HuH-7.5 (cell line): ENCODE measurements at regions not wholly inside any gene's neighbourhood (a gene's known extent, or its start where the extent isn't known, plus 50 kb on each side); places are given as distances from the start of the nearest gene placed in this dataset.
"Not testable (repeated sequence)": the region's sequence is repeated elsewhere in the genome, so short reads cannot be mapped to it uniquely, and the experiment has no call there.

Experiments used
- DNase-seq: peaks from one replicate; pipeline ENCODE4 v3.0.0; 2011; ENCODE audit warnings: low spot score

DNA sequence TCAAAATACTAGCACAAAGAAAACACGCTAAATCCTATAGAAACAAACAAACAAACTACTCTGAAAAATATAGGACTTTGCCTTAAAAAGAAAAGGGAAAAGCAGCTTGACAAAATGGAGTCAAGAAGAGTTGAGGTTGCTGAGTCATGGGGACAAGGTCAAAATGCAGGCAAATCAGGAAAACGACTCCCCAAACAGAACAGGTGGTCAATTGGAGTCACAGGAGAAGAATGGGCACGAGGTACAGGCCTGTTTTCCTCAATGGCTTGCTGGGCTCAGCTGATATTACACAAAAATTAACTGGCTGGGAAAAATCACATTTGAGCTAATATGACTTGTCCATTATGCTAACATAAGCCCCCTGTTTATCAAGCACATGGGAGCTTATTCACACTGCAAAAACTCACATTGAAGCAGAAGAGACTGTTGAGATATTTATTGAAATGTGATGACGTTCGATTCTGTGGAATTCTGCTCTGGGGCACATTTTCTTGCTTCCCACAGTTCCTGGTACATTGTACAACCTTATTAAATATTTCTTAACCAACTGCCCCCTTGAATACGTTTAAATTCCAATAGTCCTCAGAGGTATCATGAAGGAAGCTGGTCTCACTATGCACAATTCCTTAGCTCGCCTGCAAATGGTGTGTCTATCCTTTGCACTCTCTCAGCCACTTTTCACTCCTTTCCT is 1622.1 kb downstream of the STIM2 start:
- no peak for DNase-seq

DNA sequence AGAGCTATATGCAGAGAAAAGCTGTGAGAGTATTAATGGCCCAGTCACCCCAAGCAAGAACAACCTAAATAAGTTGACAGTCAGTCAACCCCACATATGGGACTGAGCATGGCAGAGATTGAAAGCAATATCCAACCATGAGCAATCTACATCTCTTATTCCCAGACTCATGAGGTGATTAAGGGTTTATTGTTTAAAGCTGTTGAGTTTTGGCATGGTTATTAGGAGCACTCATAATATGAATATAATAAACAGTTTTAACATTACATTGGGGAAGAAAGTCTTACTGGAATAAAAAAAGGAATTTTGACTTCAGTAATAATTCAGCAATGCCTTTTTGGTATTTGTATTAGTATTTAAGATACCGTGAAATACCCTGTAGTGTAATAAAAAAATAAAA is 1627.4 kb downstream of the STIM2 start:
- no peak for DNase-seq

DNA sequence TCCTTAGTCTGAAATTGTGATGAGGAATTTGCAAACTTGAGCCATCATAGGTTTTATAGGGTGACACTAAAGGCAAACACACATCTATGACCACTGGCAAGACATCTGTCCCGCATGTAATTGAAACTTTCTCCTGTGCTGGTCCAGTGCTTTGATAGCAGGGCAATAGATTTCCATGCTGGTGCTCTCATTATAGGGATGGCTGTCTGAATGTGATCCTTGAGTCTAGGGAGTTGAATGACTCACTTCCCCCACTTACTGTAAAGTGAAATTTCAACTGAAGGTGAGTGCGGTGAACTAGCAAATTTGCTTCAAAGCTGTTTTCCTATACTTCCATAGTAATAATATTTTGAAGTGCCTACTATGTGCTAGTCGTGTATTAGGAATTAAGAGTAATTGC is 1630.0 kb downstream of the STIM2 start:
- DNase-seq = no peak

DNA sequence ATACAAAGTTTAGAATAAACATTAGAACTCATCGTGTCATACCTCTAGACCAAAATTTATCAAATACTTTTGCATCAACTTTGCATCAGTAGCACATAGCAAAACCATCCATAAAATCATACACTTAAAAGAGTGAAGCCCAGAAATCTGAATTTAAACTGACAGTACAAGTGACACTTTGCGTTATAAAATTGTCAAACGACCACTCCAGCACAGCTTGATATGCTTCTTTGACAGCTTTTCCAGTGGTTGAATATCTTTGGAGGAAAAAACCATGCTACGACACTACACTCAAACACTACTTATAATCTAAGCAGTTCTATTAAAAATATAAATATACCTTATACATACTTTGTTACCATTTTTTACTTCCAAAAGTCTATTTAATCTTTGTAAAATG is 1644.4 kb downstream of the STIM2 start:
- DNase-seq = no peak

DNA sequence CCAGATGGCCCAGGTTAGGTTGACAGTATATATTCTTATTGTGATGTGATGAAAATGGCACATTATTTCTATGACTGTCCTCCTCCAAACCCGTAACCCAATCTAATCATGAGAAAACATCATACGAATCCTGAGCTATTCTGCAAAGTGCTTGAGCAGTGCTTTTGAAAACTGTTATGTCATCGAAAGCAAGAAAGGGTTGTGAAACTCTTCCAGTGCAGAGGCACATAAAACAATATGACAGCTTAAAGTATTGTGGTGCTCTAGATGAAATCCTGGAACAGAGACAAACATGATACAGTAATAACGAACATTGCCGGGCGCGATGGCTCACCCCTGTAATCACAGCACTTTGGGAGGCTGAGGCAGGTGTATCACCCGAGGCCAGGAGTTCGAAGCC is 1648.0 kb downstream of the STIM2 start:
- no peak for DNase-seq

DNA sequence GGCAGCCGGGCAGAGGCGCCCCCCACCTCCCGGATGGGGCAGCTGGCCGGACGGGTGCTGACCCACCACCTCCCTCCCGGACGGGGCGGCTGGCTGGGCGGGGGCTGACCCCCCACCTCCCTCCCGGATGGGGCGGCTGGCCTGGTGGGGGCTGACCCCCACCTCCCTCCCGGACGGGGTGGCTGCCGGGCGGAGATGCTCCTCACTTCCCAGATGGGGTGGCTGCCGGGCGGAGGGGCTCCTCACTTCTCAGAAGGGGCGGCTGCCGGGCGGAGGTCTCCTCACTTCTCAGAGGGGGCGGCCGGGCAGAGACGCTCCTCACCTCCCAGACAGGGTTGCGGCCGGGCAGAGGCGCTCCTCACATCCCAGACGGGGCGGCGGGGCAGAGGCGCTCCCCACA is 1654.1 kb downstream of the STIM2 start:
- not testable (repeated sequence) for DNase-seq

DNA sequence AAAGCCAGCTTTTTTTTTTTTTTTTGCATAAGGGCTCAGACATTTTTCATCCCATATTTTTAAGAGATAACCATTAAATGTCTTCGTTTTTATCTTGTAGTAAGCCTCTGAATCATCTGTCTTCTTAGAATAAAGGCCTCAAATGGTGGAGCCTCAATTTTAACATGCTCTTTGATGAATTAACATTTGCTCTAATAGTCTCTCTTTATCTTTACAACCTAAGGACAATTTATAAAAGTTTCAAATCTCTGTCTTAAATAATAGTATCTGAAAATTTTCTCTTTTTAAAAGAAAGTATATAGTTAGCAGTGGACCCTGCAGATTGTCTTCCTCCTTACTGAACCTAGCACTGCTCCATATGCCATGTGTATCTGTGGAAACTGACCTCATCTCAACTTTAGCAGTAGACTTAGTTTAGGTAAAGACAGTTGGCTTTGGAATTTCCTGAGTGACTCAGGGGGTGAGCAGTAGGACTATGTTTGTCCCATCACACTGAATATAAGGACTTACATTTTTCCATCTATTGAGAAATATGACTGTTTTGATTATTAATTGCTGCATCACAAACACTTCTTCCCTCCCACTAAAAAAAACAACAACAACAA is 1658.0 kb downstream of the STIM2 start:
- no peak for DNase-seq

DNA sequence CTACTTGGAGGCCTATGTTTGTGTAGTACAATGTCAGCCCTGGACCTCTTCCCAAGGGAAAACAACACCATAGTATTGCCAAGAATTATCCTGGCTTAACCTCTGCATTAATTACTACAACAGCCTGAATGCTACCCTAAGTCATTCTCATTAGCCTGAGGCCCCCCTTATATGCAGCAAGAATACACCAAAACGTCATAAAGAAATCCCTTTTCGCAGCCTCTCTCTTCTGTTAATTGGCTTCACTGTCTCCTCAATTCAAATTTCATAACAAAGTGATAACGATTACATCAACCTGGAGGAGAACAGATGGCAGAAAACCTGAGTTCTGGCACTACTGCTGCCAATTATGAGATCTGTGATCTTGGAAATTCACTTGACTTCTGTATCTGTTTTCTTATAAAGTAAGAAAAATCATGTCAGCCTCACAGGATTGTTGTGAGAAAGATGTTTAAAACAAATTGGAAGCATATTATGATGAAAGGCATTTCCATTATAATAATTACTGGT is 1663.1 kb downstream of the STIM2 start:
- no peak for DNase-seq

DNA sequence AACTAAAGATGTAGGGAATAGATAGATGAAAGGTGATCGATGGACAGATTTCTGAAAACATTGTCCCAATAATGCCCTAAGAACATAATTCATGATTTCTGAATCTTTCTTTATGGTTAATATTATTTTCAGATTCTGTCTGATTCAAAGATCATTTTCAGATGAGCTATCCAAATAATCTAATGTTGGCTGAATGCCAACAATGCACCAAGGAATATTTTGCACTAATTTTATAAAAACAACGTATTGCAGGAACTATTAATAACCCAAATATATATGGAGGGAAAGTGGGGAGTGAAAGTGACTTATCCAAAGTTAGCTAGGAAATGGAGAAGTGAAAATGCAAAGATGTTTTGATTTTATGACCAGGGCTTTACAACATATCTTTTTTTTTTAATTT is 1675.5 kb downstream of the STIM2 start:
- no peak for DNase-seq

DNA sequence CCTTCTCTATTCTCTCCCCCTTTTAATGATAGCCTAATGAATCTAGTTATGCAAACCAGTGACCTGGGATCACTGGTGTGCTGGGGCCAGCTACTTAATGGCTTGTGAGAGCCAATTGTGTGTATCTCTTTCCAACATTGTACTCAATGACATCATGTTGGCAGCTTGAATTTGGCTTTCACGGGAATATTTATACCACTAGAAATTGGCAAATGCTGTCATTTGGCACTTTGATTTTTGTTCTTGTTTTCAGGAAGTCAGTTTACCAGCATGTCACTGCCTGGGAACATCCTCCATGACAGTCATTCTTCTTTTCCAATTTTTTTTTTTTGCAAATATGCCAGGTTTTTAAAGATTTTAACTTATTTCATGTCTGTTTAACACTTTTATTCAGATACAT is 1685.3 kb downstream of the STIM2 start:
- DNase-seq = no peak

DNA sequence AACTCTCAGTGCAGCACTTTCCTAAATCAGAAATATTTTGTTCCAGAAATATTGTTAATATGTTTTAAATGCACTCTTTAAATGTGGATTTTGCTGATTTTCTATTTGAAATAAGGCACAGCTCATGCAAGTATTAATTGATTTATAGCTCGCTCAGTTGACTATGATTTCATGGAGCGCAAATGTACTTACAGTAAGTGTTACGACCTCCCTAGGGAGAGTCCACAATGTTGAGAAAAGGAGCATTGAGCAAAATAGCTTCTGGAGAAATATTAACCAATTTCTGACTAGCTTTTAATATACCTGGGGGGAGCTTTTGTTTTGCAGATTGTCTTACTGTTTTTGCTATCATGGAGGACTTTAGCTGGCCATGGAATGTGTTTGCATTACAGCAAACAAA is 1687.5 kb downstream of the STIM2 start:
- DNase-seq = no peak

DNA sequence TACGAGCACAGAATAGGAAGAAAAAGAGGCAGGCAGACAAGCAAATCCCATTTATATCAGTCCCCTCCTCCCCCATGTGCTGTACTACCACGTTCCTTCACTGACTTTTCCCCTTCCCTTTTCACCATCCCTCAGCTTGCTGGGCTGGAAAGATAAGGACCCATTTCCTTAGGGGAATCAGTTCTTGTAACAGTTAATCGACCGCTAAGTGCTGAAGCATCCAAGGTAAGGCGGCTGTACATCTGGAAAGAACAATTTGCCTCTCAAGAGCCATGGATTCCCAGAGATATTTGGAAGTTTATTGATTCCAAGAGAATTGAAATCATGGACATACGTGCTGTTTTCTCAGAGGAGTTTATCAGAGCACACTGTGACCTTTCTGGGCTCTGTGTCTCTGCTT is 1688.0 kb downstream of the STIM2 start:
- no peak for DNase-seq

DNA sequence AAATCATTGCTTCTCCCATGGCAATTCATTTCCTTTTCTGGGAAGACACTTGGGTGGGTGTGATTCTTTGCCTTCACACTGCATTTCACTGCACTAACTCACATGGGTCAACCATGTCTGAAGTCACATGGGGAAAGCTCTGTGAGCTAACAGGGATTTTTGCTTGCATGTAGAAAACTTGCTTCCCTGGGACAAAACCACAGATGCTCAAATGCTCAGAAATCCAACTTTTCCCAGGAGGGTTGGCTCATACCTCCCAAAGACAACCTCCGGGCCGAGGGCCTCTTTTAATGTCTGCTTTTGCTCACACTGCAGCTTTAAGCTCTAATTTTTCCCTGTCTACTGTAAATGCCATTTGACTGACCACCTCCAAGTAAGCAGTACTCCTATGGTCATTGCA is 1695.2 kb downstream of the STIM2 start:
- no peak for DNase-seq

DNA sequence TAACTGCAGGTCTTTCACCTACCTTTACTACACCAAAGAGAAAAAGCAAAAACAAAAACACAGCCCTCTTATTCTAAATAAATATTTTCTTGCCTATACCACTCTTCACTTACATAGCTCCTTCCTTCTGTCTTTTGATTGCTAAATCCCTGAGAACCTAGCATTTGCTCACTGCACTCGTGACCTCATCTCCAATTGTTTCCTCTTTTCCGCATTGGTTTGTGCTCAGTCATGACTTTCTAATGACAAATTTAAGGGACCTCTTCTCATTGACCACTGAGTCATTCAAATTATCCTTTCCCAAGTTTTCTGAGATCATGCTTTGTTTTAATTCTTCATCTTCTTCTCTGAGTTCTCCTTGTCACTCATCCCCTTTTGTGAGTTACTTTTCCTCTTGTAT is 1697.1 kb downstream of the STIM2 start:
- DNase-seq = no peak

DNA sequence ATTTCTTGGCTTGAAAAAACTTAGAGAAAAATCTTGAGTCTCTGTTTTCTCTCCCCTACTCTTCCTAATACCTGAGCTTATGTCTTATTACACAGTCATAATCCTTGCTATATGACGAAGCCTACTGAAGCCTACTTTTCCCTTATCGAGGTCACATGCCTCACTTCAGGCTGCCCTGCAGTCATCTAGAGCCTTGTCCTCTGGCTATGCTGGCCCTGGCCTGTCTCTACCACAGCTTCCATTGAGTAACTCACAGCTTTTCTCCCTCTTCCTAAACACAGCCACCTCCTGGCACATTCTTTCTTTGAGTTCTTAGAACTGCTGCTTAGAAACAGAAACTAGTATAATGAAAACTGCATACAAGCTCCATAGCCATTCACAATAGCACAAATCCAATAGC is 1698.3 kb downstream of the STIM2 start:
- DNase-seq = no peak

DNA sequence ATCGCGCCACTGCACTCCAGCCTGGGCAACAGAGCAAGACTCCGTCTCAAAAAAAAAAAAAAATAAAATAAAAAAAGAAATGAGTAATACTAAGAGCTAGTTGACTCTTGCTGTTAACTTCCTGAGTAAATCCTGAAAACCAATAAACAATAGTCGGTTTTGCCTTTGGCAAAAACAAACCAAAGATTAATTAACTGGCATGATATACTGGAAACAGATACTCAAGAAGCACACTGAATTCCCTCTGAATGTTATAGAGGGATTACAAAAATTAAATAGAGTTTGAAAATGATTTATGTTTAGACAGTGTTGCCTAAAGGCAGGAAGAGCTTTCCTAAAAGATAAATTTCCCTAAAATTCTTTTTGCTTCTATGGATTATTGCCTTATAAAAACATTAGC is 1702.3 kb downstream of the STIM2 start:
- no peak for DNase-seq

DNA sequence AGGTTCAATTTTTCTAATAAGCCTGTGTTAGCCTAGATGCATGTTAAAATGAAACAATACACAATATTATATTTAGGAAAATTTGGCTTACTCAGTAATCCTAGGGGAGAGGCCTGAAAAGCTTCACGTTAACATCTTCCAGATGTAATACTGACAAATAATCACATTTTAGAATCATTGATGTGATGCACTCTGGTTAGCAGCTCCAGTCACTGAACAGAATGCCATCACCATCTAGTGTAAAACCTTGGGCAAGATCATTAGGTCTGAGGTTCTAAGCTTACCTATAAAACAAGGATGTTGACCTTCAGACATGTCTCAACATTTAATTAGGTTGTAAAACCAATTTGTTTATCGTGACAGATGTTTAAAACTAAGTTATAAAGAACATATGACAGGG is 1704.8 kb downstream of the STIM2 start:
- DNase-seq = no peak

DNA sequence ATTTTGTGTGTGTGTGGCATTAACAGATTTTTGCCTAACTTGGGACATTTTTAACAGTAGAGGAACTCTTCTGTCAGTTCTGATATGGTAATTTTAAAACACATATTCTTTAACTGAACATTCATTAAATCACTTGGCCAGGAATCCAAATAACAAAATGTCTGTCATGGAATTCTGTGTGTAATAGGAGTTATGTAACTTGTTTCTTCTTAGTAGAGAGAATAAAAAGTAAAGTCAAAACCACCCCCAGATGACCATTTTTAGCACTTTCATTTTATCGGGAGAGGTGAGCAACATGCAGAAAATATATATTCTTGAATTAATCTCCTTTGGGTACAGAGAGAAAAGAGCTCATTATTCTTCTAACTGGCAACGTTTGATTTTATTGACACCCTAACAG is 1740.3 kb downstream of the STIM2 start:
- no peak for DNase-seq

DNA sequence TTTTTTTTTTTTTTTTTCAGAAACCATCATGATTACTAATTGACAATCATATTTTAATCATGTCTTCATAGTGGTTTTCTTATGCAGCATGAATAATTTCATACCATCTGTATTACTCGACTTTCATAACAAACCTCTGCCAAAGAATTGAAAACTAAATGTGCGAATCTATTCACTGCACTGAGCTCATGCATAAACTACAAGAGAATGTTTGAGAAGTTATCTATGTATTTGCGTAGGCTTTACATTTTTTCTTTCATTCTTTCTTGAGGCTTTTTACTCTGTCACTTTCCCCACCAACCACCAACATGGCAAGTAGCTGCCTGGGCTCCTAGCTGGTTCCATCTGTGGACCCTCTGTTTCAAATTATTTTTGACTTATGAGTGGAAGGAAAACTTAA is 1761.0 kb downstream of the STIM2 start:
- no peak for DNase-seq

DNA sequence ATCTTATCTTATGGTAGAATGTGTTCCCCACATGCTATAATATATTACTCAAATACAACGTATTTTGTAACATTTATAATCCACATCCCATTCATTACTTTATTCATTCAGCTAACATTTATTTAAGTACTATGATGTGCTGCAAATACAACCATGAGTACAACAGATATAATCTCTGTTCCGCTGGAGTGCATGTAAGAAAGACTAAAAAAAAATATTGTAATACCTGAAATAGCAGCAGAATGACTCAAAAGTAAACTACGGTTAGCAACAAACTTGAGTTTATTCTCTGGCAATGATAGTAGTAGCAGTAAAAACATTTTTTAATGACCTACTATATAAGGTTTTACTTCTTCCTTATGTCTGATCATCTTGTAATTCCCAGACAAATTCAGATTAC is 1776.3 kb downstream of the STIM2 start:
- no peak for DNase-seq

DNA sequence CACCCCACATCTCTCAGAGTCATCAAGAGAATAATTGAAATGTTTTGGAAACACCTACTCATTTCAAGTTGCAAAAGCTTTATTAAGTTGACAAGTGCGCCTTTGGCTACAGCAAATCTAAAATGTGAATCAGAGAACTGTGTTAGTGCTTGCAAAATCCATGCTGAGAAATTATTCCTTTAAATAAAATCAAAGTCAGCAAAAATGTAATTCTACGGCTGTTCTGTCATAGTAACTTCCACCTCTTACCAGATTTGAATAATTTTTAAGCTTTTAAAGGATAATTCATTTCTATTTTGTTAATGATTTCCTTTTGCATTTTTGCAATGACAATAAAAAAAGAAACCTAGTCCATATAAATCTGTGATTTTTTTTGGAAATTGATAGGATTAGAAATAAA is 1779.1 kb downstream of the STIM2 start:
- no peak for DNase-seq

DNA sequence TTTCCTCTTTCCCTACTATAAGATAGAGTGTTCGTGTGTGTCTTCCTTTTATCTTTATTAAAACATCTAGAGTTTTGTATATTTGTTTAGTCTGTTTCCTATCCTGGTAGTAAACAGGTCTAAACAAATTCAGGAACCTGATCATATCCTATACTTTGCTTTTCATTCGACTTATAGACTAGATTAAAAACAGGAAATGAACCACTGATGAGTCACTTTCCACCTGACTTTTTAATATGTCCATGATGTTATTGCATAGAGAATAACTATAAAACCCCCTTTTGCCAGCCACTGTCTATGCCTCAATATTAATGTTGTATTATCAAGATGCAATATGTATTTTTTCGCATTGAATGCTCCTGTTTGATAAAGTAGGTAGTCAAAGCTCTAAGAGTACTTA is 1794.0 kb downstream of the STIM2 start:
- DNase-seq = no peak

DNA sequence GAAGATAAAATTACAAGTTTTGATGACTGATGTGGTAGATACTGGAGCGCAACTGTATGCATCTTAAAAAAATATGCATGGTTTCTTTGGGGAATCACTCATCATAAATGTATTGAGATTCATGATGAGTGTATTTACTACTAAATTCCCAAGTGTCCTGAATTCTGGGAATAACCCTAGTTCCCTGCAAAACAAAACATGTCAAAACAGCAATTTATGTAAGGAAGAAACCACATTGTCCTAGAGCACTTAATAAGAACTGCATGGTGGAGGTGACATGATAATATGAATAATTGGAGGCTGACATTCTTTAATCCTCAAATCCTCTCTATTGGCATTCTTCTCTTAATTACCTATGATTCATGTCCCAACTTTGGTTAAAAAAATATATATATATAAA is 1804.7 kb downstream of the STIM2 start:
- no peak for DNase-seq

DNA sequence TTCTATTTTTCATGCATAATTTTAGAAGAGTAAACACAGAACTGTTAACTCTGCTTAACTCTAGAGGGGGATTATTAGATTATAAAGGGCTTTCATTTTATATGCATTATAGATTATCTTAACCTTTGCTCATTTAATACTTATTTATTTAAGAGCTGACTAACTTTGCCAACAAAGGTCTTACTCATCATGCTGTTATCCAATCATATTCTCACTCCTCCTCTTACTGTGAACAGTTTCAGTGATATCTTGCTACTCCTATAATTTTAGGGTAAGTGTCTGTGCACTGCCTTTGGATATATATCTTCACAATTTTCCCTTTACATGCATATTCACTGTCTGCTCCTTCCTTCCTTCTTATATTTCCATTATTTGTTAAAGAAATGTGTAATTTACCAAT is 1814.9 kb downstream of the STIM2 start:
- no peak for DNase-seq
